ENCODE measurements at regions not wholly inside any gene's neighbourhood (a gene's known extent, or its start where the extent isn't known, plus 50 kb on each side); places are given as distances from the start of the nearest gene placed in this dataset.

DNA sequence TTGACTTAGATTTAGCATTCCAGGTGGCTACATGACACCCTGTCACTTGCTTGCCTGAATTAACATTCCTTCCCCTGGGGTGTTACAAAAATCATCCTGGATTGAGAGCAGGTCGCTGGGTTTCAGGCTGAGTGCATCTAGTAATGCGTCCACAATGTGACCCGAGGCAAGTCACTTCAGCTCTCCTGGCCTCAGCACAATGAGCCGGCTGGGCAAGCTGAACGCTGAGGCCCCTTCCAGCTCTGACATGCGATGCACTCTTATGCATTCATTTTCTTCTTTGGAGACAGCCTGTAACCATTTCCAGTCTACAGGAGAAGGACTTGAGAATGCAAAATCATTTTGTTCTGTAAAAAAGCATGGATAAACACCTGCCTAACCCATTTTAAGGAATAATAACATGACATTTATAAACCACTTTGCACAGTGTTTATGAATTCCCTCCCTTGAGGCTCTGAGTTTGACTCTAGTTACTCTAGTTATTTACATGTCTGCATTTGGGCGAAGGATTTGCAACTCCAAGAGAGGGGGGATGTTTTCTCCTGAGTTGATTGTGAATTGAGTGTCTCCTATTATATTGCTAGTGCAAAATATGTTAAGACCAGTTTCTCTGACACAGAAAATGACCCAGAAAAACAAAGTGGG is 63.0 kb upstream of the CPO start:
- TF ChIP-seq, protein P1, sequence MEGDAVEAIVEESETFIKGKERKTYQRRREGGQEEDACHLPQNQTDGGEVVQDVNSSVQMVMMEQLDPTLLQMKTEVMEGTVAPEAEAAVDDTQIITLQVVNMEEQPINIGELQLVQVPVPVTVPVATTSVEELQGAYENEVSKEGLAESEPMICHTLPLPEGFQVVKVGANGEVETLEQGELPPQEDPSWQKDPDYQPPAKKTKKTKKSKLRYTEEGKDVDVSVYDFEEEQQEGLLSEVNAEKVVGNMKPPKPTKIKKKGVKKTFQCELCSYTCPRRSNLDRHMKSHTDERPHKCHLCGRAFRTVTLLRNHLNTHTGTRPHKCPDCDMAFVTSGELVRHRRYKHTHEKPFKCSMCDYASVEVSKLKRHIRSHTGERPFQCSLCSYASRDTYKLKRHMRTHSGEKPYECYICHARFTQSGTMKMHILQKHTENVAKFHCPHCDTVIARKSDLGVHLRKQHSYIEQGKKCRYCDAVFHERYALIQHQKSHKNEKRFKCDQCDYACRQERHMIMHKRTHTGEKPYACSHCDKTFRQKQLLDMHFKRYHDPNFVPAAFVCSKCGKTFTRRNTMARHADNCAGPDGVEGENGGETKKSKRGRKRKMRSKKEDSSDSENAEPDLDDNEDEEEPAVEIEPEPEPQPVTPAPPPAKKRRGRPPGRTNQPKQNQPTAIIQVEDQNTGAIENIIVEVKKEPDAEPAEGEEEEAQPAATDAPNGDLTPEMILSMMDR (IDR thresholded peaks at IDR 0.05; ENCODE audit: low read depth, low read length, missing input control) = no peak
- TF ChIP-seq YY1 (IDR thresholded peaks at IDR 0.05) (no peak), RAD21 (IDR thresholded peaks at IDR 0.05) (no peak), SP1 (IDR thresholded peaks at IDR 0.05) (no peak), RXRA (IDR thresholded peaks at IDR 0.05) (no peak), GABPA (IDR thresholded peaks at IDR 0.05 in 1 of 2, conservative IDR thresholded peaks at IDR 0.05 in 1 of 2) (no peak), TAF1 (conservative IDR thresholded peaks at IDR 0.05) (no peak), HNF4A (conservative IDR thresholded peaks at IDR 0.05) (no peak), JUND (IDR thresholded peaks at IDR 0.05) (no peak), EGR1 (IDR thresholded peaks at IDR 0.05; ENCODE audit: low read depth in 2 of 2) (no peak), HNF4G (IDR thresholded peaks at IDR 0.05) (no peak)
- TF ChIP-seq, protein P2, sequence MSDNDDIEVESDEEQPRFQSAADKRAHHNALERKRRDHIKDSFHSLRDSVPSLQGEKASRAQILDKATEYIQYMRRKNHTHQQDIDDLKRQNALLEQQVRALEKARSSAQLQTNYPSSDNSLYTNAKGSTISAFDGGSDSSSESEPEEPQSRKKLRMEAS (IDR thresholded peaks at IDR 0.05) = no peak
- TF ChIP-seq, protein P3, sequence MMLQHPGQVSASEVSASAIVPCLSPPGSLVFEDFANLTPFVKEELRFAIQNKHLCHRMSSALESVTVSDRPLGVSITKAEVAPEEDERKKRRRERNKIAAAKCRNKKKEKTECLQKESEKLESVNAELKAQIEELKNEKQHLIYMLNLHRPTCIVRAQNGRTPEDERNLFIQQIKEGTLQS (IDR thresholded peaks at IDR 0.05) = no peak
- TF ChIP-seq, protein P4, sequence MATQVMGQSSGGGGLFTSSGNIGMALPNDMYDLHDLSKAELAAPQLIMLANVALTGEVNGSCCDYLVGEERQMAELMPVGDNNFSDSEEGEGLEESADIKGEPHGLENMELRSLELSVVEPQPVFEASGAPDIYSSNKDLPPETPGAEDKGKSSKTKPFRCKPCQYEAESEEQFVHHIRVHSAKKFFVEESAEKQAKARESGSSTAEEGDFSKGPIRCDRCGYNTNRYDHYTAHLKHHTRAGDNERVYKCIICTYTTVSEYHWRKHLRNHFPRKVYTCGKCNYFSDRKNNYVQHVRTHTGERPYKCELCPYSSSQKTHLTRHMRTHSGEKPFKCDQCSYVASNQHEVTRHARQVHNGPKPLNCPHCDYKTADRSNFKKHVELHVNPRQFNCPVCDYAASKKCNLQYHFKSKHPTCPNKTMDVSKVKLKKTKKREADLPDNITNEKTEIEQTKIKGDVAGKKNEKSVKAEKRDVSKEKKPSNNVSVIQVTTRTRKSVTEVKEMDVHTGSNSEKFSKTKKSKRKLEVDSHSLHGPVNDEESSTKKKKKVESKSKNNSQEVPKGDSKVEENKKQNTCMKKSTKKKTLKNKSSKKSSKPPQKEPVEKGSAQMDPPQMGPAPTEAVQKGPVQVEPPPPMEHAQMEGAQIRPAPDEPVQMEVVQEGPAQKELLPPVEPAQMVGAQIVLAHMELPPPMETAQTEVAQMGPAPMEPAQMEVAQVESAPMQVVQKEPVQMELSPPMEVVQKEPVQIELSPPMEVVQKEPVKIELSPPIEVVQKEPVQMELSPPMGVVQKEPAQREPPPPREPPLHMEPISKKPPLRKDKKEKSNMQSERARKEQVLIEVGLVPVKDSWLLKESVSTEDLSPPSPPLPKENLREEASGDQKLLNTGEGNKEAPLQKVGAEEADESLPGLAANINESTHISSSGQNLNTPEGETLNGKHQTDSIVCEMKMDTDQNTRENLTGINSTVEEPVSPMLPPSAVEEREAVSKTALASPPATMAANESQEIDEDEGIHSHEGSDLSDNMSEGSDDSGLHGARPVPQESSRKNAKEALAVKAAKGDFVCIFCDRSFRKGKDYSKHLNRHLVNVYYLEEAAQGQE (IDR thresholded peaks at IDR 0.05) = no peak
